Tibial nerve (tissue), 4 donors: ENCODE measurements at regions not wholly inside any gene's neighbourhood (a gene's known extent, or its start where the extent isn't known, plus 50 kb on each side); places are given as distances from the start of the nearest gene placed in this dataset.

Source experiments
- DNase-seq, 2 donors: peaks; one replicate each; pipeline ENCODE4 v3.0.0-alpha.2; 2019; ENCODE audit warnings: low spot score in 2 of 2
- H3K27ac ChIP-seq, 4 donors: fragments of 200-600 bp; sonication (generic) in 3 of 4; one replicate each; pipeline ENCODE4 v1.5.1; 2017 to 2019; ENCODE audit warnings: mild to moderate bottlenecking in 1 of 4
- H3K27me3 ChIP-seq, 2 donors: fragments of 200-600 bp; sonication (generic) in 1 of 2; one replicate each; pipeline versions ENCODE4 v1.5.1 to v1.6.0; 2017 to 2019
- H3K36me3 ChIP-seq, 3 donors: fragments of 200-600 bp; sonication (generic); one replicate each; pipeline ENCODE4 v1.5.1; 2018 to 2019
- H3K4me1 ChIP-seq, 4 donors: fragments of 200-600 bp; sonication (generic) in 3 of 4; one replicate each; pipeline ENCODE4 v1.5.1; 2017 to 2019
- H3K4me3 ChIP-seq, 4 donors: fragments of 200-600 bp; sonication (generic) in 3 of 4; one replicate each; pipeline ENCODE4 v1.5.1; 2017 to 2019; ENCODE audit warnings: mild to moderate bottlenecking in 1 of 4, moderate library complexity in 1 of 4
- H3K9me3 ChIP-seq, 4 donors: fragments of 200-600 bp; sonication (generic) in 3 of 4; one replicate each; pipeline ENCODE4 v1.5.1; 2017 to 2019
- CTCF ChIP-seq, 5 experiments: fragments of 200-600 bp in 3 of 5; fragments of 450-650 bp in 2 of 5; sonication (generic) in 3 of 5; IDR thresholded peaks; one replicate each; pipeline ENCODE4 v1.5.1; 2016 to 2019; ENCODE audit warnings: antibody characterized with exemption in 5 of 5, mild to moderate bottlenecking in 3 of 5, moderate library complexity in 2 of 5
- EP300 ChIP-seq, 2 donors: sonication (generic); formaldehyde crosslinking; IDR thresholded peaks; one replicate each; pipeline ENCODE4 v1.6.1; 2017; ENCODE audit warnings: antibody characterized with exemption in 2 of 2, mild to moderate bottlenecking in 1 of 2
- POLR2A ChIP-seq, 2 donors: fragments of 450-650 bp; IDR thresholded peaks; one replicate each; pipeline ENCODE4 v1.6.1; 2017; ENCODE audit warnings: antibody characterized with exemption in 2 of 2, mild to moderate bottlenecking in 2 of 2, moderate library complexity in 2 of 2
- WGBS, 2 donors: methylation state at CpG; one replicate each; pipeline ENCODE4 v1.1.5; 2018; 5-methylcytosine and 5-hydroxymethylcytosine counted together

- Histone ChIP-seq H3K9me3 (no peaks in the 10 kb centered on the region), H3K36me3 (no peaks in the 10 kb centered on the region), H3K4me1 (peaks cover 0 to 8% (median 0%) of the 10 kb centered on the region in 4 donors), H3K4me3 (no peak overlapping the region), H3K27me3 (no peaks in the 10 kb centered on the region), H3K27ac (no peak overlapping the region)
- WGBS, 2 donors: 76 to 77% methylated on average over 3 of the region's 3 CpGs
- TF ChIP-seq POLR2A (IDR thresholded peaks at IDR 0.05) (no peak), EP300 (IDR thresholded peaks at IDR 0.05) (no peak), CTCF (IDR thresholded peaks at IDR 0.05) (no peak)
- DNase-seq: no peak
These were observed 82.9 kb downstream of the ELOVL4 start for GRCh38 chr6:79864421-79864820.

- peaks cover 0 to 8% (median 0%) of the 10 kb centered on the region in 4 donors for H3K4me1 ChIP-seq
- H3K27ac ChIP-seq: no peak overlapping the region
- TF ChIP-seq EP300 (IDR thresholded peaks at IDR 0.05) (no peak), POLR2A (IDR thresholded peaks at IDR 0.05) (no peak), CTCF (IDR thresholded peaks at IDR 0.05) (no peak)
- H3K36me3 ChIP-seq: no peaks in the 10 kb centered on the region
- DNase-seq: no peak
- H3K27me3 ChIP-seq: no peaks in the 10 kb centered on the region
- no peak overlapping the region for H3K4me3 ChIP-seq
- 38 to 44% methylated on average over 1 of the region's 1 CpG for WGBS, 2 donors
- H3K9me3 ChIP-seq: no peaks in the 10 kb centered on the region
These were observed 83.4 kb downstream of the ELOVL4 start for GRCh38 chr6:79864001-79864400.

GRCh38 chr6:79863566-79863965 lies 83.8 kb downstream of the ELOVL4 start:
- no peaks in the 10 kb centered on the region for H3K36me3 ChIP-seq
- no peaks in the 10 kb centered on the region for H3K27me3 ChIP-seq
- no peak overlapping the region for H3K4me3 ChIP-seq
- DNase-seq: no peak
- 69 to 73% methylated on average over 1 of the region's 1 CpG for WGBS, 2 donors
- H3K27ac ChIP-seq: no peak overlapping the region
- TF ChIP-seq CTCF (IDR thresholded peaks at IDR 0.05) (no peak), POLR2A (IDR thresholded peaks at IDR 0.05) (no peak), EP300 (IDR thresholded peaks at IDR 0.05) (no peak)
- H3K4me1 ChIP-seq: peaks cover 0 to 8% (median 0%) of the 10 kb centered on the region in 4 donors
- H3K9me3 ChIP-seq: no peaks in the 10 kb centered on the region

GRCh38 chr6:79862711-79863110 lies 84.6 kb downstream of the ELOVL4 start:
- 68 to 74% methylated on average over 1 of the region's 1 CpG for WGBS, 2 donors
- no peak for TF ChIP-seq EP300 (IDR thresholded peaks at IDR 0.05)
- TF ChIP-seq POLR2A (IDR thresholded peaks at IDR 0.05): no peak
- no peak for TF ChIP-seq CTCF (IDR thresholded peaks at IDR 0.05)
- peaks cover 0 to under 1% (median 0%) of the 10 kb centered on the region in 4 donors for H3K4me1 ChIP-seq
- H3K9me3 ChIP-seq: no peaks in the 10 kb centered on the region
- no peak for DNase-seq
- H3K27me3 ChIP-seq: no peaks in the 10 kb centered on the region
- H3K36me3 ChIP-seq: no peaks in the 10 kb centered on the region
- H3K27ac ChIP-seq: no peak overlapping the region
- H3K4me3 ChIP-seq: no peak overlapping the region

- H3K4me3 ChIP-seq: no peak overlapping the region
- H3K27ac ChIP-seq: no peak overlapping the region
- H3K27me3 ChIP-seq: no peaks in the 10 kb centered on the region
- no peaks in the 10 kb centered on the region for H3K4me1 ChIP-seq
- no peaks in the 10 kb centered on the region for H3K36me3 ChIP-seq
- DNase-seq: no peak
- WGBS, 2 donors: 69 to 72% methylated on average over 3 of the region's 3 CpGs
- no peak for TF ChIP-seq CTCF (IDR thresholded peaks at IDR 0.05)
- TF ChIP-seq POLR2A (IDR thresholded peaks at IDR 0.05): no peak
- TF ChIP-seq EP300 (IDR thresholded peaks at IDR 0.05): no peak
- no peaks in the 10 kb centered on the region for H3K9me3 ChIP-seq
These were observed 85.2 kb downstream of the ELOVL4 start for GRCh38 chr6:79862126-79862525.
